K562 (cell line): ENCODE measurements at regions not wholly inside any gene's neighbourhood (a gene's known extent, or its start where the extent isn't known, plus 50 kb on each side); places are given as distances from the start of the nearest gene placed in this dataset.
A peak's percentile ranks its signal among the peaks of the same experiment; 100 is the strongest.

Experiments used
- ATAC-seq: fragments of 200-7000 bp; cut with Tn5 transposase; 3 replicates; pipeline ENCODE4 v1.9.1; 2020; ENCODE audit warnings: moderate library complexity
- BruUV-seq: library from RNA; stranded (reverse); fragments of 400-500 nt; replicated peaks from 2 replicates; lab custom pipeline; 2021; lab: Mats Ljungman, UMichigan
- CTCF ChIA-PET: fragments of 300-600 bp; formaldehyde crosslinking; extraction: SDS; loops from one replicate; lab custom pipeline; 2021; ENCODE audit warnings: low intra/inter-chr PET ratio; lab: Yijun Ruan, JAX
- POLR2A ChIA-PET: fragments of 300-600, 350-650 bp; sonication (Branson Sonifier 250); formaldehyde crosslinking; extraction: SDS; loops from one replicate; lab custom pipeline; 2021; ENCODE audit warnings: antibody characterized with exemption, inconsistent platforms; lab: Yijun Ruan, JAX
- DNase-seq, 4 experiments: peaks; one replicate each; pipeline versions ENCODE4 v3.0.0 to v3.0.0-alpha.2; 2011 to 2018; ENCODE audit warnings: low spot score in 3 of 4, mixed read lengths in 3 of 4; ENCODE audit errors: extremely low read depth in 1 of 4
- FAIRE-seq: peaks from 2 replicates; lab custom pipeline; 2011; peaks lifted over from hg19 to GRCh38; lab: Jason Lieb, UNC
- H2AFZ ChIP-seq: 2 replicates; pipeline ENCODE4 v1.6.0; 2011; ENCODE audit warnings: low read depth, low read length, control low read depth, inconsistent platforms
- H3K27ac ChIP-seq: fragments of 200-600 bp; 3 replicates; pipeline ENCODE4 v1.8.0; 2011; ENCODE audit warnings: low read depth, mild to moderate bottlenecking, control low read depth, inconsistent platforms, low read length, moderate library complexity, mixed read lengths; ENCODE audit errors: extremely low read depth
- H3K27me3 ChIP-seq, 2 experiments: fragments of 300-600 bp in 1 of 2; 2 replicates in 1 of 2; 3 replicates in 1 of 2; pipeline versions ENCODE4 v1.6.0 to v1.8.0; 2011; ENCODE audit warnings: inconsistent platforms in 2 of 2, low read length in 2 of 2, mild to moderate bottlenecking in 1 of 2, mixed read lengths in 1 of 2, moderate library complexity in 1 of 2; ENCODE audit not compliant: control insufficient read depth in 2 of 2, insufficient read depth in 2 of 2
- H3K36me3 ChIP-seq: fragments of 300-600 bp; 3 replicates; pipeline ENCODE4 v1.8.0; 2011; ENCODE audit warnings: mild to moderate bottlenecking, low read length, inconsistent platforms; ENCODE audit not compliant: control insufficient read depth, insufficient read depth
- H3K4me1 ChIP-seq, 2 experiments: fragments of 200-600 bp in 1 of 2; replicated peaks in 1 of 2; 2 replicates in 1 of 2; 3 replicates in 1 of 2; pipeline versions ENCODE4 v1.5.1 to v1.8.0; 2011; ENCODE audit warnings: inconsistent platforms in 2 of 2, low read length in 2 of 2, mild to moderate bottlenecking in 1 of 2, mixed read lengths in 1 of 2, moderate library complexity in 1 of 2; ENCODE audit not compliant: control insufficient read depth in 2 of 2, insufficient read depth in 2 of 2
- H3K4me2 ChIP-seq: 2 replicates; pipeline ENCODE4 v1.6.1; 2011; ENCODE audit warnings: low read length, control low read depth, inconsistent platforms, mixed read lengths; ENCODE audit not compliant: insufficient read depth
- H3K4me3 ChIP-seq: fragments of 200-600 bp; sonication (generic), shearing (Covaris generic); 2 replicates; pipeline ENCODE4 v1.5.1; 2016; ENCODE audit warnings: control low read depth, inconsistent platforms
- H3K79me2 ChIP-seq: fragments of 200-600 bp; 3 replicates; pipeline ENCODE4 v1.8.0; 2011; ENCODE audit warnings: low read length, inconsistent platforms; ENCODE audit not compliant: control insufficient read depth, insufficient read depth
- H3K9ac ChIP-seq, 2 experiments: 2 replicates each; pipeline versions ENCODE4 v1.6.0 to v1.6.1; 2011; ENCODE audit warnings: low read depth in 2 of 2, low read length in 2 of 2, control low read depth in 1 of 2, inconsistent platforms in 1 of 2, mild to moderate bottlenecking in 1 of 2, mixed read lengths in 1 of 2; ENCODE audit not compliant: insufficient read depth in 1 of 2
- H3K9me1 ChIP-seq: one replicate; pipeline ENCODE4 v1.6.0; 2011; ENCODE audit warnings: inconsistent platforms, mild to moderate bottlenecking, low read length, moderate library complexity; ENCODE audit not compliant: control insufficient read depth, insufficient read depth
- H3K9me3 ChIP-seq: replicated peaks from 2 replicates; pipeline ENCODE4 v1.5.1; 2011; ENCODE audit warnings: low read depth, low read length, inconsistent platforms; ENCODE audit not compliant: control insufficient read depth, insufficient read depth
- H4K20me1 ChIP-seq: replicated peaks from 2 replicates; pipeline ENCODE4 v1.6.1; 2011; ENCODE audit warnings: low read length, inconsistent platforms, mixed read lengths; ENCODE audit not compliant: control insufficient read depth, insufficient read depth
- C11orf30 ChIP-seq: fragments of 450-650 bp; IDR thresholded peaks from 2 replicates; pipeline ENCODE4 v1.6.1; 2016; ENCODE audit warnings: low read depth, mild to moderate bottlenecking
- MAFF ChIP-seq: IDR thresholded peaks from 2 replicates; pipeline ENCODE4 v1.6.1; 2012; ENCODE audit warnings: low read length, improper control_type of control experiment
- MAFG ChIP-seq: fragments of 450-650 bp; conservative IDR thresholded peaks from 2 replicates; pipeline ENCODE4 v1.6.1; 2016; ENCODE audit warnings: missing genetic modification characterization, missing compliant biosample characterization
- MAFK ChIP-seq: IDR thresholded peaks from 2 replicates; pipeline ENCODE4 v1.6.1; 2011; ENCODE audit warnings: low read length, improper control_type of control experiment
- PHF20 ChIP-seq: fragments of 450-650 bp; IDR thresholded peaks from 2 replicates; pipeline ENCODE4 v1.6.1; 2018; ENCODE audit not compliant: partially characterized antibody
- WHSC1 ChIP-seq: IDR thresholded peaks from one replicate; pipeline ENCODE4 v1.6.1; 2012; ENCODE audit warnings: low read length, control low read depth, inconsistent platforms
- ZKSCAN3 ChIP-seq: fragments of 250-450 bp; sonication (Bioruptor Pico); IDR thresholded peaks from 2 replicates; pipeline ENCODE4 v1.4.0; 2020
- ZNF316 ChIP-seq: fragments of 450-650 bp; IDR thresholded peaks from 2 replicates; pipeline ENCODE4 v1.6.1; 2016
- ZNF408 ChIP-seq: fragments of 250-450 bp; sonication (Bioruptor Pico); IDR thresholded peaks from 2 replicates; pipeline ENCODE4 v1.4.0; 2020; ENCODE audit warnings: low read depth, mild to moderate bottlenecking, moderate library complexity
- WGBS: fragments of 100-300 bp; shearing (Covaris generic); methylation state at CpG from one replicate; pipeline ENCODE4 v1.1.6; 2016; ENCODE audit warnings: low coverage, mixed read lengths; ENCODE audit not compliant: insufficient coverage; ENCODE audit errors: missing lambda C conversion rate; 5-methylcytosine and 5-hydroxymethylcytosine counted together
- in situ Hi-C: fragments of 300-500 bp; cut with MboI; formaldehyde crosslinking; loops from 4 replicates; pipeline ENCODE4 v1.15.0; 2018; ENCODE audit warnings: inconsistent platforms, mixed read lengths
- intact Hi-C: fragments of 100-400 bp; cut with micrococcal nuclease; formaldehyde crosslinking; loops from 2 replicates; pipeline ENCODE4 v1.14.2; 2022
- TF ChIP-seq, protein P1 (sequence below), 2 experiments: fragments of 450-650 bp in 1 of 2; sonication (generic) in 1 of 2; formaldehyde crosslinking; conservative IDR thresholded peaks; 2 replicates each; pipeline versions ENCODE4 v1.4.0 to v1.8.1; 2020 to 2022; ENCODE audit warnings: mild to moderate bottlenecking in 1 of 2, missing genetic modification reagents in 1 of 2
- TF ChIP-seq, protein P2 (sequence below), 2 experiments: fragments of 450-650 bp in 1 of 2; sonication (generic) in 1 of 2; formaldehyde crosslinking in 1 of 2; IDR thresholded peaks in 1 of 2; conservative IDR thresholded peaks in 1 of 2; 2 replicates each; pipeline versions ENCODE4 v1.6.1 to v1.8.1; 2016 to 2023; ENCODE audit warnings: mild to moderate bottlenecking in 2 of 2, moderate library complexity in 2 of 2, inconsistent platforms in 1 of 2, missing genetic modification reagents in 1 of 2
- TF ChIP-seq, protein P3 (sequence below): sonication (generic); formaldehyde crosslinking; IDR thresholded peaks from 2 replicates; pipeline ENCODE4 v1.8.0; 2022; ENCODE audit warnings: mild to moderate bottlenecking, missing genetic modification reagents

- no peaks in the 10 kb centered on the region for H3K4me1 ChIP-seq
- H3K27ac ChIP-seq, result no peak overlapping the region
- in situ Hi-C loops, result no loop called here
- DNase-seq (no peak), FAIRE-seq (no peak), ATAC-seq (no peak)
- ChIA-PET CTCF (no interaction called here), POLR2A (no interaction called here)
- TF ChIP-seq MAFF (peak; percentile 42; the same call in 1 of the 2 replicates), ZNF316 (peak; percentile 94), C11orf30 (peak; percentile 80), PHF20 (no peak), MAFG (tag) (peak; percentile 43; the same call in 1 of the 2 replicates), MAFK (peak; percentile 68; the same call in 1 of the 2 replicates), ZNF408 (no peak)
- BruUV-seq, result no TSS peak
- no peaks in the 10 kb centered on the region for H4K20me1 ChIP-seq
- no peak overlapping the region for H2AFZ ChIP-seq
- no peaks in the 10 kb centered on the region for H3K79me2 ChIP-seq
- H3K4me2 ChIP-seq, result no peak overlapping the region
- H3K36me3 ChIP-seq, result no peaks in the 10 kb centered on the region
- H3K27me3 ChIP-seq, result no peaks in the 10 kb centered on the region
- no peaks in the 10 kb centered on the region for H3K9me1 ChIP-seq
- H3K9me3 ChIP-seq, result no peaks in the 10 kb centered on the region
- H3K9ac ChIP-seq, result no peak overlapping the region
- intact Hi-C loops, result no loop called here
- no peak overlapping the region for H3K4me3 ChIP-seq
Observed at GRCh38 chr5:27578279-27578678, 539.9 kb upstream of the CDH9 start.

- no peak overlapping the region for H2AFZ ChIP-seq
- H4K20me1 ChIP-seq, result no peaks in the 10 kb centered on the region
- no peaks in the 10 kb centered on the region for H3K9me1 ChIP-seq
- DNase-seq, result no peak
- in situ Hi-C loops, result no loop called here
- H3K79me2 ChIP-seq, result no peaks in the 10 kb centered on the region
- POLR2A ChIA-PET, result no interaction called here
- H3K9ac ChIP-seq, result no peak overlapping the region
- ATAC-seq, result no peak
- H3K4me3 ChIP-seq, result no peak overlapping the region
- no peak overlapping the region for H3K4me2 ChIP-seq
- no peak overlapping the region for H3K27ac ChIP-seq
- CTCF ChIA-PET, result no interaction called here
- BruUV-seq, result no TSS peak
- no peaks in the 10 kb centered on the region for H3K36me3 ChIP-seq
- no peaks in the 10 kb centered on the region for H3K27me3 ChIP-seq
- intact Hi-C loops, result no loop called here
- FAIRE-seq, result no peak
- H3K9me3 ChIP-seq, result no peaks in the 10 kb centered on the region
- H3K4me1 ChIP-seq, result no peaks in the 10 kb centered on the region
- WGBS, result 7% methylated on average over 3 of the region's 4 CpGs
- TF ChIP-seq WHSC1, result no peak
- TF ChIP-seq, protein P1, sequence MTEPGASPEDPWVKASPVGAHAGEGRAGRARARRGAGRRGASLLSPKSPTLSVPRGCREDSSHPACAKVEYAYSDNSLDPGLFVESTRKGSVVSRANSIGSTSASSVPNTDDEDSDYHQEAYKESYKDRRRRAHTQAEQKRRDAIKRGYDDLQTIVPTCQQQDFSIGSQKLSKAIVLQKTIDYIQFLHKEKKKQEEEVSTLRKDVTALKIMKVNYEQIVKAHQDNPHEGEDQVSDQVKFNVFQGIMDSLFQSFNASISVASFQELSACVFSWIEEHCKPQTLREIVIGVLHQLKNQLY (CRISPR knock-in tag; conservative IDR thresholded peaks at IDR 0.05), result no peak
- TF ChIP-seq ZKSCAN3 (CRISPR knock-in tag), result no peak
- TF ChIP-seq, protein P2, sequence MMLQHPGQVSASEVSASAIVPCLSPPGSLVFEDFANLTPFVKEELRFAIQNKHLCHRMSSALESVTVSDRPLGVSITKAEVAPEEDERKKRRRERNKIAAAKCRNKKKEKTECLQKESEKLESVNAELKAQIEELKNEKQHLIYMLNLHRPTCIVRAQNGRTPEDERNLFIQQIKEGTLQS (IDR thresholded peaks at IDR 0.05), result no peak
- TF ChIP-seq, protein P2 (CRISPR knock-in tag; conservative IDR thresholded peaks at IDR 0.05), result no peak
- TF ChIP-seq, protein P3, sequence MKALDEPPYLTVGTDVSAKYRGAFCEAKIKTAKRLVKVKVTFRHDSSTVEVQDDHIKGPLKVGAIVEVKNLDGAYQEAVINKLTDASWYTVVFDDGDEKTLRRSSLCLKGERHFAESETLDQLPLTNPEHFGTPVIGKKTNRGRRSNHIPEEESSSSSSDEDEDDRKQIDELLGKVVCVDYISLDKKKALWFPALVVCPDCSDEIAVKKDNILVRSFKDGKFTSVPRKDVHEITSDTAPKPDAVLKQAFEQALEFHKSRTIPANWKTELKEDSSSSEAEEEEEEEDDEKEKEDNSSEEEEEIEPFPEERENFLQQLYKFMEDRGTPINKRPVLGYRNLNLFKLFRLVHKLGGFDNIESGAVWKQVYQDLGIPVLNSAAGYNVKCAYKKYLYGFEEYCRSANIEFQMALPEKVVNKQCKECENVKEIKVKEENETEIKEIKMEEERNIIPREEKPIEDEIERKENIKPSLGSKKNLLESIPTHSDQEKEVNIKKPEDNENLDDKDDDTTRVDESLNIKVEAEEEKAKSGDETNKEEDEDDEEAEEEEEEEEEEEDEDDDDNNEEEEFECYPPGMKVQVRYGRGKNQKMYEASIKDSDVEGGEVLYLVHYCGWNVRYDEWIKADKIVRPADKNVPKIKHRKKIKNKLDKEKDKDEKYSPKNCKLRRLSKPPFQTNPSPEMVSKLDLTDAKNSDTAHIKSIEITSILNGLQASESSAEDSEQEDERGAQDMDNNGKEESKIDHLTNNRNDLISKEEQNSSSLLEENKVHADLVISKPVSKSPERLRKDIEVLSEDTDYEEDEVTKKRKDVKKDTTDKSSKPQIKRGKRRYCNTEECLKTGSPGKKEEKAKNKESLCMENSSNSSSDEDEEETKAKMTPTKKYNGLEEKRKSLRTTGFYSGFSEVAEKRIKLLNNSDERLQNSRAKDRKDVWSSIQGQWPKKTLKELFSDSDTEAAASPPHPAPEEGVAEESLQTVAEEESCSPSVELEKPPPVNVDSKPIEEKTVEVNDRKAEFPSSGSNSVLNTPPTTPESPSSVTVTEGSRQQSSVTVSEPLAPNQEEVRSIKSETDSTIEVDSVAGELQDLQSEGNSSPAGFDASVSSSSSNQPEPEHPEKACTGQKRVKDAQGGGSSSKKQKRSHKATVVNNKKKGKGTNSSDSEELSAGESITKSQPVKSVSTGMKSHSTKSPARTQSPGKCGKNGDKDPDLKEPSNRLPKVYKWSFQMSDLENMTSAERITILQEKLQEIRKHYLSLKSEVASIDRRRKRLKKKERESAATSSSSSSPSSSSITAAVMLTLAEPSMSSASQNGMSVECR (CRISPR knock-in tag), result no peak
Observed at GRCh38 chr5:27571681-27572080, 533.3 kb upstream of the CDH9 start.
